Fibroblast of skin of abdomen (primary cell): ENCODE measurements at regions not wholly inside any gene's neighbourhood (a gene's known extent, or its start where the extent isn't known, plus 50 kb on each side); places are given as distances from the start of the nearest gene placed in this dataset.

Source experiments
- DNase-seq: peaks from one replicate; pipeline ENCODE4 v3.0.0-alpha.2; 2013

DNA sequence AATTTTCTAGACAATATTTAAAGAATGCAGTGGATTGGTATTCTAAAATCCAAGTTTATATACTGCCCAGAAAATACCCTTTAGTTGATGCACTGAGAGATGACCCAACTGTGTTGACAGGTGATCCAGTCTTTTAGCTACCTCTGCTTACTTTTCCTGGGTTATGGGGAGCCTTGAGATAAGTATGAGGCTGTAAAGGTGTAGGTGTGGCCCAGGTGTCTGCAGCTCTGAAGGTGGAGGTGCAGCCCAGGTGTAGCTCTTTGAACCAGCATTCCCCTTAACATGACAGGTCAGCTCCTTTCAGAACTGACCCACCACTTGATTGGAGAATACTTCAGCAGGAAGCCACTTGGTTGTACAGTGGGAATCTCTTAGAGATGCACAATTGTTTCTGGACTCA is 62.3 kb upstream of the ACSL3 start:
- DNase-seq = no peak

DNA sequence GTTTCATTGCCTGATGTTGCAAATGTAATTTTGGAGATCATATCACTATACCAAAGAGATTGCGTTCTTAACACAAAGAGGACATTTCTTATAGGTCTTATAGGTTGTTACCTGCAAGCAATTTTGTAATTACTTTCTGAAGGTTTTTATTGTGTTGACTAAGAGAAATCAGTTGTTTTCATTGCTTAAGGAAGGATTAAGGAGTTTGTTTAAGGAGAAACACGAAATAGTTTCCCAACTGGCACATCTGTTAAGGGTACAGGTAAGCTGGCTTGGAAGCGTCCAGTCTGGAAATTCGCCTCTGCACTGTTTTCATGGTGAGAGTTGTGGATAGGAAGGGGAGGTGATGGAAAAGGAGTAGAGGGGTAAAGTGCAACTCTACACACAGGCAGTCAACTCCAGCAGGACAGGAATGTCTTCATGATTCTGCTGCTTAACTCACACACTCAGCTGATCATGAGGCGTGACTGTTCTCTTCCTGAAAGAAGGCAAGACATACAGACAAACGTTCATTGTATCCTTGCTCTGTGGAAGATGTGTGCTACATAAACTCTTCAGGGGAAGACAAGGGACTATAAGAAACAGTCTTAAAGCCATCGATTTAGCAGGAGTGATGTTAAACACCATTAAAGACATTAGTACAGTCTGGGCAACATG is 61.4 kb upstream of the ACSL3 start:
- no peak for DNase-seq

DNA sequence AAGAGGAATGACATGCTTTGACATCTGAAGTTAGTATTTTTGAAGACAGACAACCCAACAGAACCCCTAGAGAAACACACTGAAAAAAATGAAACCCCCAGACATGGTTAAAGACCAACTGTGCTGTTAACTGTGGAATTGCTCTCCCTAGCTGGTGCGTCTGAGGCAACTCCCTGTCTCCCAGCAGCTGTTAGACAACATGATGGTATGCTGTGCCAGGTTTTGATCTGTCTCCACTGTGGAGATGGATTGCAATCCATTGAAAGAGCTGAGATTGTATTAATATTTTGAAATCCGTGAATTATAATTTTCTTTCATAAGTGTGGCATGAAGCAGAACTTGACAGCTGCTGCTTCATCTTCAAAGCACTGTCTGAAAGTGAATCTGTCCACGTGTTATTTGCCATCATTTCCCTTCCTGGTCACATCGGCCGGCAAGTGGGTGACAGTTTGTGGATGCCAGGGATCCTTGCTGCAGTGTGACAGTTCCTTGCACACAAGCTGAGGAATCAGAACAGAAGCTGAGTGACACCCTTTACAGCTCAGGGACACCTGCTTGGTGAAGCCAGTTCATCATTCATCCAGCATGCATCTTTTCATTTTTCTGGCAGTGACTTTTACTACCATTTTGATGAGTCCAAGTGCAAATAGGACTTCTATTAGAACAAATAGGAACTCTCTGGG is 58.2 kb upstream of the ACSL3 start:
- no peak for DNase-seq

DNA sequence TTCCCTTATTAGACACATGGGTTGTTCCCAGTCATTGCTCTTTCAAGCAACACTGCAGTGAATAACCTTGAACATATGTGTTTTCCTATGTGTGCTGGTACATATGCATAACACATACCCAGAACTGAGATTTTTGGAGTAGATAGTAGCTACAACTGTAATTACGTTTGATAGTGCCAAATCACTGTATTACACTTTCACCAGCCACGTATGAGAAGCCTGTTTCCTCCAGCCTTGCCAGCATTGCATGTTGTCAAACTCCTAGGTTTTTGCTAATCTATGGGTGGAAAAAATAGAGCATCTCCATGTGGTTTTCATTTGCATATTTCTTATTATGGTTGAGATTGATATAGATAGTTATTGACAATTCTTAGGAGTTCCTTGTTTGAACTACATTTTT is 56.5 kb upstream of the ACSL3 start:
- DNase-seq = no peak

DNA sequence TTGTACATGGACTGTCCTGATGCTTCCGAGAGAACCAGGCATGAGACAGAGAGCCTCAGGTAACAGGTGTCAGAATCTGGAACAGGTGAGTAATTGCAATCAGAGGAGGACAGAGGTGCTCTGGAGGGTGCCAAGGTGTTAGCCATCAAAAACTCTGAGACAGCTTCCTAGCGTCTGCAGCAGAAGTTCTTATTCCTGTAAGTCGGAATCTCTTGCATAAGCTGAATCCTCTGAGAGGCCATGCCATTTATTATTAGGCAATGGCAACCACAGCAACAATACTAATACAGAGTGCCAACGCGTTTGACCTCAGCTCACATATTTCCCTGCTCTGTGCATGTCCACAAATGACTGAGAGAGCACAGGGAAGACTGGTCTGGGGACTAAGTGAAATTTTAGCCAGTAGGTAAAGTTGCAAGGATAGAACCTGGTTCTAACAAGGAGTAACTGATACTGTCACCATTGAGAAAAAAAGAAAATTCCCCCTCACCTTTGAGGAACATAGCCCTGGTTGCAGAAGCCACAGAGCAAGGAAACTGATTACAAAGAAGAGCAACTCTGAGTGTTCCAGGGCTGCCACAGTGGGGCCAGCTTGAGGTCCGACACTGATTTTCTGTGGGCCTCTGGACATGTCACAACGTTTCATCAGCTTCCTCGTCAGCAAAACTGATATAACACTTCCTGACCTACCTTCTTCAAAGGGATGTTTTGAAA is 55.1 kb upstream of the ACSL3 start:
- peak; percentile 9 for DNase-seq

DNA sequence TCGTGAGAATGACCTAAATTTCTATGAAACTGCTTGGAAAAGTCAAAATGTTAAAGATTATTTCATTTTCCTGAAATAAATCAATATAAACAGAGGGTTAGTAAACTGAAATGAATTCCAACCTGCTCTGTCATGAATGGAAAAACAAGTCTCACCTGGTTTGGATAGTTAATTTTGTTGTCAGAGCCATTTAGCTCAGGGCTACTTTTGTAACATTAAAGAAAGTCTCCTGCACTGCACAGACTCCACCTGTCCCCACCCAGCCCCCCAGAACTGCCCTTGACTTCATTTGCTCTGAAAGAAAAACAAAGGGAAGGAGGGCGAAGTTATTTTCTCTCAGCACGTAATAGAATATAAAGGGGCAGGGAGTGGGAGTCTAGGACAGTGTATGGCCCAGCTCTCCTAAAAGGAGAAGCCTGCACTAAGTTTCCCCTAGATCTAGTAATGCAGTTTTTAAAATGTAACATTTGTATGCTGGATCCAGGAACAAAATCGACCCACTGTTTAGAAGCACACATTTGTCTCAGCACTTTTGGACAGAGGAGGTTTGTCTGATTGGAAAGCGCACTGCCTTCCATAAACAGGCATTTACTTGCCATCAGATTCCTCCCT is 54.2 kb upstream of the ACSL3 start:
- no peak for DNase-seq

DNA sequence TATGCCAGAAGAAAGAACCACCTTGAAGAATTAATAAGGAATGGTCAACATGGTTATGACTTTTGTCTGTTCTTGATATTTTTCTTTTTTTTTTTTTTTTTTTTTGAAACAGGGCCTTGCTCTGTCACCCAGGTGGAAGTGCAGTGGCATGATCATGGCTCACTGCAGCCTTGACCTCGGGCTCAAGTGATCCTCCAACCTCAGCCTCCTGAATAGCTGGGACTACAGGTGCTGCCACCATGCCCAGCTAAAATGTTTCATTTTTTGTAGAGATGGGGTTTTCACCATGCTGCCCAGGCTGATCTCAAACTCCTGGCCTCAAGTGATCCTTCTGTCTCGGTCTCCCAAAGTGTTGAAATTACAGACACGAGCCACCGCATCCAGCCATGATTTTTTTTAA is 53.4 kb upstream of the ACSL3 start:
- no peak for DNase-seq

DNA sequence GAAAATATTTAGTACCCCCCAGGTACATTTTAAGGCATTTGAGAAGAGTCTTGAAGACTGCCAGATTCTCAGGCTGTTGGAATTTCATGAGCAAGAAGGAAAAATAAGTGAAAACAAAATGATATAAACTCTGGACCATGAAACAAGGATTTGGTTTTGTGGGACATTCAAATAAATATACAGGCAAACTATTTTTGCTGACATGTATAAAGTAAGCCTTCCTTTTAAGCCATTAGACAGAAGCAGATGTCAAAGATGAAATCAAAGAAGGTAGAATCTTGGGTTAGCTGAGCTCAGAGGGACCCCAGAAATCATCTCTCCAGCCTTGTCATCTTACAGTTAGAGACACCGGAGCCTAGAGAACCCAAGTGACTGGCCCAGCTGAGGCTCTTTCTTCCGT is 51.3 kb upstream of the ACSL3 start:
- no peak for DNase-seq

DNA sequence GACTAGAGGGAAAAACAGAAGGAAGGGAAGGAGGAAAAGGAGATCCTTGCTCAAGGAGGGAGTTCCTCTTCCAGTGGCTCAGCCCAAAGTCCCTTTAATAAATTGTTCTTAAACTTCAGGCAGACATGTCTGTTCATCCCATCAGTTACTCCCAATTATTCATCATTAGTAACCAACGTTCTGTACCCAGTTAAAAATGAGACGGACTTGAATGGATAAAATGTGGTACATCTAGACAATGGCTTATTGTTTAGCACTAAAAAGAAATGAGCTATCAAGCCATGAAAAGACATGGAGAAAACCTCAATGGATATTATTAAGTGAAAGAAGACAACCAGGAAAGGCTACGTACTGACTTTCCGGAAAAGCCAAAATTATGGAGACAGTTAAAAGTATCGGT is 50.8 kb upstream of the ACSL3 start:
- no peak for DNase-seq
